ENCODE measurements at regions not wholly inside any gene's neighbourhood (a gene's known extent, or its start where the extent isn't known, plus 50 kb on each side); places are given as distances from the start of the nearest gene placed in this dataset.

DNA sequence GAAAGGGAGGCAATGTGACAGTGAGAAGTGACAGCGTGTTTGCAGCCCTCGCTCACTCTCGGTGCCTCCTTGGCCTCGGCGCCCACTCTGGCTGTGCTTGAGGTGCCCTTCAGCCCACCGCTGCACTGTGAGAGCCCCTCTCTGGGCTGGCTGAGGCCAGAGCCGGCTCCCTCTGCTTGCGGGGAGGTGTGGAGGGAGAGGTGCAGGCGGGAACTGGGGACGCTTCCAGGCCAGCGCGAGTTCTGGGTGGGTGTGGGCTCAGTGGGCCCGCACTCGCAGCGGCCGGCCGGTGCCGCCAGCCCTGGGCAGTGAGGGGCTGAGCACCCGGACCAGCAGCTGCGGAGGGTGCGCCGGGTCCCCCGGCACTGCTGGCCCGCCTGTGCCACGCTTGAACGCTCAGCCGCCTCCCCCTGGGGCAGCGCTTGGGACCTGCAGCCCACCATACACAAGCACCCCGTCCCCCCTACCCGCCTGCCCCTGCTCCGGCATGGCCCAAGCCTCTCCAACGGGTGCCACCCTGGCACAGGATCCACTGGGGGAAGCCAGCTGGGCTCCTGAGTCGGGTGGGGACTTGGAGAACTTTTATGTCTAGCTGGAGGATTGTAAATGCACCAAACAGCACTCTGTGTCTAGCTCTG is 1142.8 kb upstream of the INTU start:
- ATAC-seq (ENCODE audit: insufficient read depth, low read depth): no peak
- Histone ChIP-seq H3K9ac (ENCODE audit: low read depth, low read length) (no peak overlapping the region), H3K9me3 (ENCODE audit: insufficient read depth, low read length, severe bottlenecking) (no peaks in the 10 kb centered on the region), H3K27me3 (ENCODE audit: insufficient read depth, low read length, poor library complexity) (no peaks in the 10 kb centered on the region), H3K4me2 (ENCODE audit: insufficient read depth, low read length) (no peak overlapping the region), H3K4me3 (ENCODE audit: low read depth in 1 of 2, low read length in 2 of 2) (no peak overlapping the region), H2AFZ (ENCODE audit: low read depth, low read length) (no peak overlapping the region), H4K20me1 (ENCODE audit: insufficient read depth, low read length) (no peaks in the 10 kb centered on the region), H3K27ac (ENCODE audit: low read length) (no peak overlapping the region), H3K4me1 (ENCODE audit: insufficient read depth, low read length) (no peaks in the 10 kb centered on the region), H3K79me2 (ENCODE audit: insufficient read depth, low read length) (no peaks in the 10 kb centered on the region), H3K36me3 (ENCODE audit: insufficient read depth, low read length) (no peaks in the 10 kb centered on the region)
- no peak for TF ChIP-seq EZH2 (IDR thresholded peaks at IDR 0.05; ENCODE audit: borderline replicate concordance, low read depth, low read length, severe bottlenecking)
- TF ChIP-seq, protein P1, sequence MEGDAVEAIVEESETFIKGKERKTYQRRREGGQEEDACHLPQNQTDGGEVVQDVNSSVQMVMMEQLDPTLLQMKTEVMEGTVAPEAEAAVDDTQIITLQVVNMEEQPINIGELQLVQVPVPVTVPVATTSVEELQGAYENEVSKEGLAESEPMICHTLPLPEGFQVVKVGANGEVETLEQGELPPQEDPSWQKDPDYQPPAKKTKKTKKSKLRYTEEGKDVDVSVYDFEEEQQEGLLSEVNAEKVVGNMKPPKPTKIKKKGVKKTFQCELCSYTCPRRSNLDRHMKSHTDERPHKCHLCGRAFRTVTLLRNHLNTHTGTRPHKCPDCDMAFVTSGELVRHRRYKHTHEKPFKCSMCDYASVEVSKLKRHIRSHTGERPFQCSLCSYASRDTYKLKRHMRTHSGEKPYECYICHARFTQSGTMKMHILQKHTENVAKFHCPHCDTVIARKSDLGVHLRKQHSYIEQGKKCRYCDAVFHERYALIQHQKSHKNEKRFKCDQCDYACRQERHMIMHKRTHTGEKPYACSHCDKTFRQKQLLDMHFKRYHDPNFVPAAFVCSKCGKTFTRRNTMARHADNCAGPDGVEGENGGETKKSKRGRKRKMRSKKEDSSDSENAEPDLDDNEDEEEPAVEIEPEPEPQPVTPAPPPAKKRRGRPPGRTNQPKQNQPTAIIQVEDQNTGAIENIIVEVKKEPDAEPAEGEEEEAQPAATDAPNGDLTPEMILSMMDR (IDR thresholded peaks at IDR 0.05; ENCODE audit: borderline replicate concordance, extremely low read depth, low read length, poor library complexity, severe bottlenecking): no peak
- DNase-seq: no peak

DNA sequence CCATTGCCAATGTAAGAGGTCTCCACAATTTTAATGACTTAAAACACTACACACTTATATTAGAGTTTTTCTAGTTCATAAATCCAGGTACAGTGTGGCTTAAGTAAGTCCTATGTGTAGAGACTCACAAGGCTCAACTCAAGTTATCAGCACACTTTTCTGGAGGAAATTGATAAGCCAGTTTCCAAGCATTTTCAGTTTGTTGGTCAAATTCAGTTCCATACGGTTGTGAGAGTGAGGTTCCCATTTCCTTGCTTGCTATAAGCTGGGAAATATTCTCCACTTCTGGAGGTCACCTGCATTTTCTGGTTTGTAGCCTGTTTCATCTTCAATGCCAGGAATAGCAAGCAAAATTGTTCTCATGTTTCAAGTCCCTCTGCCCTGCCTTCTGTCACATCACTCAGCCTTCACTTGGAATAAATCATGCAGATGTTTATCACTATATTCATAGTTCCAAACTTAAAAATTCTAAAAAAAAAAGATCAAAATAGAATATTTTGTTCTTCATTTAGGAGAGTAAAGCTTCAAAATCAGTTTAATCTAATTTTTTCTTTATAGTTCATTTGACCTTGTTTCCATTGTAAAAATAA is 1137.5 kb upstream of the INTU start:
- H3K27ac ChIP-seq (ENCODE audit: low read length): no peak overlapping the region
- no peaks in the 10 kb centered on the region for H3K36me3 ChIP-seq (ENCODE audit: insufficient read depth, low read length)
- H3K27me3 ChIP-seq (ENCODE audit: insufficient read depth, low read length, poor library complexity): no peaks in the 10 kb centered on the region
- no peaks in the 10 kb centered on the region for H3K79me2 ChIP-seq (ENCODE audit: insufficient read depth, low read length)
- no peak overlapping the region for H3K4me3 ChIP-seq (ENCODE audit: low read depth in 1 of 2, low read length in 2 of 2)
- ATAC-seq (ENCODE audit: insufficient read depth, low read depth) (no peak), DNase-seq (no peak)
- H3K4me1 ChIP-seq (ENCODE audit: insufficient read depth, low read length): no peaks in the 10 kb centered on the region
- no peak overlapping the region for H2AFZ ChIP-seq (ENCODE audit: low read depth, low read length)
- H3K9me3 ChIP-seq (ENCODE audit: insufficient read depth, low read length, severe bottlenecking): no peaks in the 10 kb centered on the region
- TF ChIP-seq, protein P1 (IDR thresholded peaks at IDR 0.05; ENCODE audit: borderline replicate concordance, extremely low read depth, low read length, poor library complexity, severe bottlenecking): no peak
- no peak for TF ChIP-seq EZH2 (IDR thresholded peaks at IDR 0.05; ENCODE audit: borderline replicate concordance, low read depth, low read length, severe bottlenecking)
- H3K4me2 ChIP-seq (ENCODE audit: insufficient read depth, low read length): no peak overlapping the region
- no peak overlapping the region for H3K9ac ChIP-seq (ENCODE audit: low read depth, low read length)
- H4K20me1 ChIP-seq (ENCODE audit: insufficient read depth, low read length): no peaks in the 10 kb centered on the region

DNA sequence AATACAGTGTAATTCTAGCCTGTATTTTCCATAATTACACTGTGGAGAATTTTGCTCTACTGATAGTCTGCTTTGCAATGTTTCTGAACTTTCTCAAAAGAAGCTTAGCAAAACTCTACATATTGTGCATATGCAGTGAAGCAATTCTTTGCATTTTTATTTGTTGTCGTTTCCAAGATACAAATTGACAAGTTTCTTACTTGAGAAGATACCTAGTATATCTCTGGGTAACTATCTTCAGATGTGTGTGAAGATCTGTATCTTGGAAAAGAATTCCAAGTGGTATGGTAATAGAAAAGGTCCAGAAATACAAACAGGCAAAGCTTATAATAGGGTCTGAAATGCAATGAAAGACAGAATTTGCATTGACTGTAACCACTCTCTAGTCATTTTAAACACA is 1119.8 kb upstream of the INTU start:
- no peak overlapping the region for H3K27ac ChIP-seq (ENCODE audit: low read length)
- ATAC-seq (ENCODE audit: insufficient read depth, low read depth): no peak
- H2AFZ ChIP-seq (ENCODE audit: low read depth, low read length): no peak overlapping the region
- H4K20me1 ChIP-seq (ENCODE audit: insufficient read depth, low read length): no peaks in the 10 kb centered on the region
- H3K9ac ChIP-seq (ENCODE audit: low read depth, low read length): no peak overlapping the region
- no peaks in the 10 kb centered on the region for H3K36me3 ChIP-seq (ENCODE audit: insufficient read depth, low read length)
- H3K4me2 ChIP-seq (ENCODE audit: insufficient read depth, low read length): no peak overlapping the region
- no peaks in the 10 kb centered on the region for H3K79me2 ChIP-seq (ENCODE audit: insufficient read depth, low read length)
- H3K4me1 ChIP-seq (ENCODE audit: insufficient read depth, low read length): no peaks in the 10 kb centered on the region
- no peaks in the 10 kb centered on the region for H3K9me3 ChIP-seq (ENCODE audit: insufficient read depth, low read length, severe bottlenecking)
- no peak for DNase-seq
- H3K4me3 ChIP-seq (ENCODE audit: low read depth in 1 of 2, low read length in 2 of 2): no peak overlapping the region
- H3K27me3 ChIP-seq (ENCODE audit: insufficient read depth, low read length, poor library complexity): no peaks in the 10 kb centered on the region
- no peak for TF ChIP-seq EZH2 (IDR thresholded peaks at IDR 0.05; ENCODE audit: borderline replicate concordance, low read depth, low read length, severe bottlenecking)
- TF ChIP-seq, protein P1 (IDR thresholded peaks at IDR 0.05; ENCODE audit: borderline replicate concordance, extremely low read depth, low read length, poor library complexity, severe bottlenecking): no peak
